Esophagus muscularis mucosa (tissue), 3 donors: ENCODE measurements at regions not wholly inside any gene's neighbourhood (a gene's known extent, or its start where the extent isn't known, plus 50 kb on each side); places are given as distances from the start of the nearest gene placed in this dataset.

Source experiments
- POLR2A ChIP-seq: fragments of 450-650 bp; IDR thresholded peaks from one replicate; pipeline ENCODE4 v1.6.1; 2017; ENCODE audit warnings: antibody characterized with exemption, moderate library complexity, mild to moderate bottlenecking, low read depth
- POLR2AphosphoS5 ChIP-seq, 2 donors: sonication (generic); formaldehyde crosslinking; IDR thresholded peaks; one replicate each; pipeline ENCODE4 v1.6.1; 2017; ENCODE audit warnings: antibody characterized with exemption in 2 of 2
- TF ChIP-seq, protein P1 (sequence below), 3 experiments: fragments of 200-600 bp in 2 of 3; fragments of 450-650 bp in 1 of 3; sonication (generic) in 2 of 3; IDR thresholded peaks; one replicate each; pipeline ENCODE4 v1.5.1; 2017 to 2019; ENCODE audit warnings: antibody characterized with exemption in 3 of 3, mild to moderate bottlenecking in 2 of 3, moderate library complexity in 1 of 3

- TF ChIP-seq, protein P1, sequence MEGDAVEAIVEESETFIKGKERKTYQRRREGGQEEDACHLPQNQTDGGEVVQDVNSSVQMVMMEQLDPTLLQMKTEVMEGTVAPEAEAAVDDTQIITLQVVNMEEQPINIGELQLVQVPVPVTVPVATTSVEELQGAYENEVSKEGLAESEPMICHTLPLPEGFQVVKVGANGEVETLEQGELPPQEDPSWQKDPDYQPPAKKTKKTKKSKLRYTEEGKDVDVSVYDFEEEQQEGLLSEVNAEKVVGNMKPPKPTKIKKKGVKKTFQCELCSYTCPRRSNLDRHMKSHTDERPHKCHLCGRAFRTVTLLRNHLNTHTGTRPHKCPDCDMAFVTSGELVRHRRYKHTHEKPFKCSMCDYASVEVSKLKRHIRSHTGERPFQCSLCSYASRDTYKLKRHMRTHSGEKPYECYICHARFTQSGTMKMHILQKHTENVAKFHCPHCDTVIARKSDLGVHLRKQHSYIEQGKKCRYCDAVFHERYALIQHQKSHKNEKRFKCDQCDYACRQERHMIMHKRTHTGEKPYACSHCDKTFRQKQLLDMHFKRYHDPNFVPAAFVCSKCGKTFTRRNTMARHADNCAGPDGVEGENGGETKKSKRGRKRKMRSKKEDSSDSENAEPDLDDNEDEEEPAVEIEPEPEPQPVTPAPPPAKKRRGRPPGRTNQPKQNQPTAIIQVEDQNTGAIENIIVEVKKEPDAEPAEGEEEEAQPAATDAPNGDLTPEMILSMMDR (IDR thresholded peaks at IDR 0.05), result no peak
- TF ChIP-seq POLR2A (no peak), POLR2AphosphoS5 (IDR thresholded peaks at IDR 0.05) (no peak)
Measured at GRCh38 chr14:106846218-106846617, 1319.8 kb downstream of the TMEM121 start.
